ENCODE measurements at regions not wholly inside any gene's neighbourhood (a gene's known extent, or its start where the extent isn't known, plus 50 kb on each side); places are given as distances from the start of the nearest gene placed in this dataset.

- DNase-seq = no peak
Measured at GRCh38 chrX:39648548-39649254, 449.1 kb downstream of the BCOR start.

GRCh38 chrX:39650768-39651347 is 446.9 kb downstream of the BCOR start:
- DNase-seq = no peak

- no peak for DNase-seq
Measured at GRCh38 chrX:39652336-39652735, 445.4 kb downstream of the BCOR start.

- DNase-seq = peak; percentile 29
Measured at GRCh38 chrX:39653691-39654090, 444.1 kb downstream of the BCOR start.

GRCh38 chrX:39654183-39654925 is 443.4 kb downstream of the BCOR start:
- no peak for DNase-seq

GRCh38 chrX:39654952-39655351 is 442.8 kb downstream of the BCOR start:
- no peak for DNase-seq

GRCh38 chrX:39661116-39661907 is 436.4 kb downstream of the BCOR start:
- DNase-seq = peak; percentile 42

- peak; percentile 73 for DNase-seq
Measured at GRCh38 chrX:39665830-39666518, 431.8 kb downstream of the BCOR start.

GRCh38 chrX:39667191-39667590 is 430.6 kb downstream of the BCOR start:
- DNase-seq = peak; percentile 59

- peak; percentile 41 for DNase-seq
Measured at GRCh38 chrX:39667736-39668482, 429.8 kb downstream of the BCOR start.

- no peak for DNase-seq
Measured at GRCh38 chrX:39669668-39670067, 428.1 kb downstream of the BCOR start.

GRCh38 chrX:39670281-39670680 is 427.5 kb downstream of the BCOR start:
- peak; percentile 82 for DNase-seq

GRCh38 chrX:39672405-39672804 is 425.4 kb downstream of the BCOR start:
- no peak for DNase-seq

- no peak for DNase-seq
Measured at GRCh38 chrX:39674490-39675161, 423.1 kb downstream of the BCOR start.

GRCh38 chrX:39675162-39675553 is 422.6 kb downstream of the BCOR start:
- DNase-seq = no peak

- DNase-seq = no peak
Measured at GRCh38 chrX:39675619-39676018, 422.1 kb downstream of the BCOR start.

GRCh38 chrX:39676434-39676833 is 421.3 kb downstream of the BCOR start:
- DNase-seq = no peak

GRCh38 chrX:39677585-39677977 is 420.2 kb downstream of the BCOR start:
- DNase-seq = no peak

GRCh38 chrX:39677978-39678791 is 419.6 kb downstream of the BCOR start:
- no peak for DNase-seq

- no peak for DNase-seq
Measured at GRCh38 chrX:39678914-39679313, 418.8 kb downstream of the BCOR start.
